ENCODE measurements at regions not wholly inside any gene's neighbourhood (a gene's known extent, or its start where the extent isn't known, plus 50 kb on each side); places are given as distances from the start of the nearest gene placed in this dataset.

GRCh38 chr5:135238622-135239452 lies 160.2 kb downstream of the MACROH2A1 start:
- in situ Hi-C loops (cut with HindIII; ENCODE audit: low pct_unique_long_range_greater_than_20kb, low sequenced_read_pairs), result no loop called here
- no peak for DNase-seq (ENCODE audit: low read depth)

- in situ Hi-C loops (cut with HindIII; ENCODE audit: low pct_unique_long_range_greater_than_20kb, low sequenced_read_pairs), result no loop called here
- DNase-seq (ENCODE audit: low read depth), result no peak
Measured at GRCh38 chr5:135237748-135238103, 161.3 kb downstream of the MACROH2A1 start.

GRCh38 chr5:135236908-135237747 lies 161.9 kb downstream of the MACROH2A1 start:
- DNase-seq (ENCODE audit: low read depth), result no peak
- in situ Hi-C loops (cut with HindIII; ENCODE audit: low pct_unique_long_range_greater_than_20kb, low sequenced_read_pairs), result no loop called here

DNA sequence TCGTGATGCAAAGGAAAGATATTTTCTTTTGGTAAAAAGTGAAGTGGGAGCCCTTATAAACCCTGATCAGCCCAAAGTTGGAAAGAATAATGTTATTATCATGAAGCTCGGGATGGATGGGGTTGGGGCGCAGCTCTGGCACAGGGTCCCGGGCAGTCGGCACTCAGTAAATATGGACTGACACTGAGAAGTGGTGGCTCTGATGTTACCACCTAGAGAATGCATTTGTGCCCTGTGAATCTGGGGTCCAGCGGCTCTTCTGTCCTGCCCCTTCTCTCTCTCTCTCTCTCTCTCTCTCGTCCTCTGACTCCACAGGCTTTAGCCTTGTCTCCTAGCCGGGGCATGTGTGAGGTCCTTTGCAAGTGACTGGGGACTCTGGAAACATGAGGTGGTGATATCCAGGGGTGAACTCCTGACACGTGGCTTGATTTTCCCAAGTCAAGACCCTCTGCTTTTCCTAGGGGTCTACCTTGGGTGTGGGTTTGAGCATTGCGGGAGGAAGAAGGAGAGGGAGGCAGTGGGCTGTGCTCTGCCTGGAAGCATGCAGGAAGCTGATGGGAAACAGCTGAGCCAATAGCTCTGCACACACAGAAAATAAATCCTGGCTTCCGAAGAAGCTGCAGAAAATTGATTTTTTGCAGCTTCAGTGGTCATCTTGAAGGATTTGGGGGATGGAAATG lies 162.7 kb downstream of the MACROH2A1 start:
- in situ Hi-C loops (cut with HindIII; ENCODE audit: low pct_unique_long_range_greater_than_20kb, low sequenced_read_pairs), result no loop called here
- DNase-seq (ENCODE audit: low read depth), result no peak

DNA sequence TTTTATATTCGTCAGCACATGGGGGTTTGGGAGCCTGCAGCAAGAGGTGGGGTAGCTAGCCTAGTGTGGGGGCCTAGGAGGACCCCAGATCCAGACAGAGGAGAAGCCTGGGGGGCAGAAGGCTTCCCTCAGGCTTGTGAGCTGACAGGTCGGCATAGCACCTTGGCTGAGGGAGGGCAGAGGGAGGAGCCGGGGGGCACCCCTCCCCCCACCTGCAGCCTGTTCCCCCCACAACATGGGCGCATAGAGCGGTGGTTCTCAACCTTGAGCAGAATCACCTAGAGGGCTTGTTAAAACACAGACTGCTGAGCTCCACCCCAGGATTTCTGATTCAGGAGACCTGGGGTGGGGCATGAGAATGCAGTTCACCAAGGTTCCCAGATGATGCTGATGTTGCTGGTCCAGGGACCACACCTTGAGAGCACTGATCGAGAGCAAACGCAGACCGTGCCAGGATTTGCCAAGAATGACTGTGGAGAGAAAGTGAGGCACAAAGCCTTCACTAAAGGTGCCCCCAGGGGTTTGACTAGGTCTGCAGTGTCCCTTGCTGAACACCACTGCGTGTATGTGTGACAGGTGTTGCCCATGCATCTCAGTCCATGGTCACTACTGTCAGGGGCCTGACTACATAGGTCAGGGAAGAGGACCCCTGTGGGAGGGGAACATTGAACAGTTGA lies 163.3 kb downstream of the MACROH2A1 start:
- in situ Hi-C loops (cut with HindIII; ENCODE audit: low pct_unique_long_range_greater_than_20kb, low sequenced_read_pairs), result no loop called here
- DNase-seq (ENCODE audit: low read depth), result no peak

DNA sequence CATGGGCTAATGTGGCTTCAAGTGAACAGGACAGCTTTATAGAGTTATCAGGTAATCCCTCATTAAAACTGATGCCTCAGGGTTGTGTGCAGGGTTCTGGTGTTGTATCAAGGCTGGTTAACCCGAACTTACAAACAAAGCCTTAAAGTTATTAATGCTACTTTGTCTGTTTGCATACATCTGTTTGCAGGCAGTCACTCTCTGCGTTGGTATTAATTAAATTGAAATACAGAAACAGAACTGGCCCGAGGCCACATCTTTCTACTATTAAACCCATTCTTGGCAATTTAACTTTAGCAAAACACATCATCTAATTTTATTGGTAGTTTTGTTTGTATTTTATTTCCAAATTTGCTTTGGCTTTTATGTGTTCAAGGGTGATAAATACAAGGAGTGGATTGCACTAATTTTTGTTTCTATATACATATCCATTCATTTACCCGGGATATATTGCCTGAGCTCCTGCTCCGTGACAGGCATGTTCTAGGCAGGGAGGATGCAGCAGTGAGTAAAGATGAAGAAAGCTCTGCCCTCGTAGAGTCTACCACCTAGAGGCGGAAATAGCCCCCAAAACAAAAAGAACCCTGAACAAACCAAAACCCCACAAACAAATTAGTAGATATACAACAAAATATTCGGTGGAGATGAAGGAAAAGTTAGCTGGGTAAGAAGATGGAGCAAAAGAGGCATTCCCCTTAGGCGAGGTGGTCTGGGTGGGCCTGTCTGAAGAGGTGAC lies 164.2 kb downstream of the MACROH2A1 start:
- no peak for DNase-seq (ENCODE audit: low read depth)

DNA sequence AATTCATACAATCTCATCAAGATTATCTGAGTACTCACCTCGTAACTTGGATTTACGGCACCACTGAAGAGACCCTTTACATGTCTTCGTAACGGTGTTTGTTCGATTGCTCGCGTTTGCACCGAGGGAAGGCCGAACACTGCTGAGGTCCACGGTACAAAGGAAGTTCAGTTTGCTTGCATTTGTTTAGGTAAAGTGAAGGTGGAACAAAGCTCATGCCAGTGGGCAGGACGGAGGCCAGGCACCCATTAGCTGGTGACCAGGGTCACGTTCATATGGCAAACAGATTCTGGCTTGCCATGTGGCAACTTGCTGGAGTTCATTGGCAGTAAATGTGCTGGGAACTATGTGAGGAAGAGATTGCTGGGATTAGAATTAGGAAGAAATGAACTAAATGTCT lies 164.8 kb downstream of the MACROH2A1 start:
- DNase-seq (ENCODE audit: low read depth), result no peak
- in situ Hi-C loops (cut with HindIII; ENCODE audit: low pct_unique_long_range_greater_than_20kb, low sequenced_read_pairs), result no loop called here

More for the DNA sequence above, 164.2 kb downstream of the MACROH2A1 start:
- in situ Hi-C loops (cut with HindIII; ENCODE audit: low pct_unique_long_range_greater_than_20kb, low sequenced_read_pairs), result no loop called here

DNA sequence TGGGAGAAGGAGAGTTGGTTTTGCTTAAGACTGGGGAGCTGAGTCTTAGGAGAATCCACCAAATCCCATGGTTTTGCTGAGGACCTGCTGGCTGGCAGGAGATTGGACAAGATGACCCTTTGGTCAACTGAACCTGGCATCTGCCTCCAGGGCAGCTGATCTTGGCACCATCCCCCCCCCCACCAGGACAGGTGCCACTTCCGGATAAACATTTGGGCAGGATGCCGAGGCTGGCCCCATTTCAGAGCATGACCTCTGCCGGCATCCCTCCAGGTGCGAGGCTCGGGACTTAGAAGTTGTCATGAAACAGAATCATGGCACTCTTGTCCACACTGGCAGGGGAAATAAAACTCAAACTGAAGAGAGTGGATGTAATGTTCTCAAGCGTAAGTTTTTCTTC lies 165.6 kb downstream of the MACROH2A1 start:
- in situ Hi-C loops (cut with HindIII; ENCODE audit: low pct_unique_long_range_greater_than_20kb, low sequenced_read_pairs), result no loop called here
- DNase-seq (ENCODE audit: low read depth), result no peak

DNA sequence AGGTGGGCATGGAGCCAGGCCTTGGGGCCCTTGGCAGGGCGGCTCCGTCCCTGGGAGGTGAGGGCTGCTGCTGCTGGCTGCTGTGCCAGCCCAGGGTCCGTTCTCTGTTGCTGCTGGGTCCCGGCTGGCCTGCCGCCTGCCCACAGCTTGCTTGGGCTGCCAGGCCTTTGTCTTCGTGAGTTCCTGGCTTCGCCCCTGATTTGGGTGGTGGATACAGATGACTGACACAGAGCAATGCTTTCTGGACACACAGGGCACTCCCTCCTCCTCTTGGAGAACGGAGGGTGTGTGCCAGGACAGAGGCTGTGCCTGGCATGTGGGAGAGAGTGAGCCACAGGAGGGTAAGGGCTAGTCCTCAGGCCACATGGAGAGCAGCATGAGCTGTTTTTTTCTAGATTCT lies 166.1 kb downstream of the MACROH2A1 start:
- in situ Hi-C loops (cut with HindIII; ENCODE audit: low pct_unique_long_range_greater_than_20kb, low sequenced_read_pairs), result no loop called here
- no peak for DNase-seq (ENCODE audit: low read depth)

- in situ Hi-C loops (cut with HindIII; ENCODE audit: low pct_unique_long_range_greater_than_20kb, low sequenced_read_pairs), result no loop called here
- no peak for DNase-seq (ENCODE audit: low read depth)
Measured at GRCh38 chr5:135231289-135231688, 167.7 kb downstream of the MACROH2A1 start.

DNA sequence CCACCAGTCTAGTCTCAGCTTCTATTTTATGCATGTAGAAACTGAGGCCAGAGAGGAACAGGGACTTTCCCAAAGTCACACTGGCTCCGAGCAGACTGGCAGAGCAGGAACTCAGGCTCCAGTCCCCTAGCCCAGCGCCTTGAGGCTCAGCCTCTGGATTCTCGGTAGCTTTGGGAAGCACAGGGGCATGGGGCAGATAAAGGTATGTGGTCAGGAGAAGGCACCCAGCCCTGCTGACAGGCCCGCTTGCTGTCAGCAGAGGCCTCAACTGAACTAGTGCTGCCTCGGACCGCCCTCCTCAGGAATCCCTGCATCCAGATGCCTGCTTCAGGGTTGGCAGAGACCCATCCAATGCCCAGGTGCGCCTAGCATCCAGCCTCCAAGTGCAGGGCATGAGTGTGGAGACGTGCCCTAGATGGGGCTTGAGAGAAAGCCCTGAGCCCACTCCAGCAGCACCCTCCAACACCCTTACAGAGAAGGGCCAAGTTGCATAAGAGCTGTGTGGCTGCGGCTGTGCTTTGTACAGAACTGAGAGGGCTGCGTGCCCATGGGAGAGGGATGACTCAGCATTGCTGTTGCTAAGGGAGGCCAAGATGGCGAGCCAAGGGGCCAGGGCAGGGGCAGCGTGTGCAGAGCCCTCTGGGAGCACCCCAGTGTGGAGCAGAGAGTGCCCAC lies 168.6 kb downstream of the MACROH2A1 start:
- in situ Hi-C loops (cut with HindIII; ENCODE audit: low pct_unique_long_range_greater_than_20kb, low sequenced_read_pairs), result no loop called here
- DNase-seq (ENCODE audit: low read depth), result no peak

DNA sequence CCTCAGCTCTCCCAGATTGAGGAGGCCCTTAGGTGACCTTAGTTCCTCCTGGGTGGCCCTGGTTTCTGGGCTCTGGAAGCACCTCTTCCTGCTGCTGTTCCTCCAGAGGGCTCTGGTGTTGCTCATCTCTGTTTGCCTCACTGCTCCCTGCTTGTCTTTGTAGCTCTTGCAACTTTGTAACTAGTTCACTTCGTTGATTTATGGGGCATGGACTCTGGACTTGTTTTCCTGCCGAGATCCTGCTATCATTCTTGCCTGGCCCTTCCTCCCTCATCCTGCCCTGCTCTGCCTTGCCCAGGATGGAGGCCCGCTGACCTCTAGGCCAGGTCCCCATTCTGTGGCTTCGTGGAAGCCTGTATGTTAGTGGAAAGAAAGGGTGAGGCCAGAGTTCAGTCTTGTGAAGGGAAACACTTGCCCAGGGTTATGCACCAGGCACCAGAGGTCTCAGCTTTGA lies 169.3 kb downstream of the MACROH2A1 start:
- no peak for DNase-seq (ENCODE audit: low read depth)
- in situ Hi-C loops (cut with HindIII; ENCODE audit: low pct_unique_long_range_greater_than_20kb, low sequenced_read_pairs), result no loop called here

DNA sequence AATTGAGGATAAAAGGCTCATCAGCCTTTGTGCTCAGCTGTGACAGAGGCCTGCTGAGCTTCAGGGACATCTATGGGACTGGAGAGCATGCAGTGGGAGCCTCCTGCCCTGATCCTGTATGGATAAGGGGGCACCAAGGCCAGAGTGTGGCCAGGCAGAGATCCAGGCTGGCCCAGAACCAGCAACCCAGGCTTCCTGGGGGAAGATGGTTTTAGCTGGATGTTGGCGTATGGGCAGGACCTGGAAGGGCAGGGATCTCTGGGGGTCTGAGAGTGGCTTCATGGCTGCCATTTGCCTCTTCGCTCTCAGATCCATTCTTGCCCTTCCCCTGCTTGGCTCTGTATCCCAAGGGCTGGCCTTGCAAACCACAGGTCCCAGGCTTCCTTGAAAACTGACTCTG lies 169.9 kb downstream of the MACROH2A1 start:
- in situ Hi-C loops (cut with HindIII; ENCODE audit: low pct_unique_long_range_greater_than_20kb, low sequenced_read_pairs), result no loop called here
- DNase-seq (ENCODE audit: low read depth), result no peak

GRCh38 chr5:135228222-135228621 lies 170.8 kb downstream of the MACROH2A1 start:
- DNase-seq (ENCODE audit: low read depth), result no peak
- in situ Hi-C loops (cut with HindIII; ENCODE audit: low pct_unique_long_range_greater_than_20kb, low sequenced_read_pairs), result no loop called here

DNA sequence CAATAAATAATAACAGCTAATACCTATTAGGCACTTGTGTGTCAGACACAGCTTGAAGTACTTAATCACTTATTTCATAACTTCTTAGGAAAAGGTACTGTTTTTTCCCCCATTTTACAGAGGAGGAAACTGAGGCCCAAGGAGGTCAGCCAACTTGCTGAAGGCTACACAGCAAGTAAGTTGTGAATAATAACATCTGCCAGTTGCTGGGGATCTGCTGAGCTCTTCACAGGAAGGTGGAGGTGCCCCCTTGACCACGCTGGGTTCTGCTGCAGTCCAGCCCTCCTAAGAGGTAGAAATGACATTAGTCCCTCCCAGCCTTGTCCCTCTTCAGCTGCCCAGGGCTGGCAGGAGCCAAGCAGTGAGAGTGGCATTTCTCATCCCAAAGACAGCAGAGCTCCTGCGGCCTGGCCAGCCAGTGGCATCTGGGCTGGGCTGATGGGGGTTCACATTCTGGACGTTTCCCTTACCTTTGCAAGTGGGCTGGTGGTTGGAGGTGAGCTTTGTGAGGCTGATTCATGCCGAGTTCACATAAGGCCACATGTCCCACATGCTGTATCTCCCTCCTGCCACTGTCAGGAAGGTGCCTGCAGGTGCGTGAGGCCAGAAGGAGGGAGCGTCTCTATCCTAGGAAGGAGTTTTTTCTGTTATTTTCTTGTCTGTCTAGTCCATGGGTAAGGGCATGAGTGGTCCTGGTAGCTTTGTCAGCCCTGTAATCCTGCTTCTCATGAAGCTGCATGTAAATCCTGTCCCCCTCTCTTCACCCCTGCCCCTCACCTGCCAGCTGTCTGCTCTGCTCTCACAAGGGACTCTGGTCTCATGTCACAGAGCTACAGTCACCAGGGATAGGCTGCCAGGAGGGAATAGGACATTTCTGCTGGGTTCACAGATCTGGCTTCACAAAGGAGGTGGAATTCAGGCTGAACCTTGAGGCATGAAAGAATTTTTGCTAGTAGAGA lies 171.7 kb downstream of the MACROH2A1 start:
- in situ Hi-C loops (cut with HindIII; ENCODE audit: low pct_unique_long_range_greater_than_20kb, low sequenced_read_pairs), result no loop called here
- DNase-seq (ENCODE audit: low read depth), result no peak

DNA sequence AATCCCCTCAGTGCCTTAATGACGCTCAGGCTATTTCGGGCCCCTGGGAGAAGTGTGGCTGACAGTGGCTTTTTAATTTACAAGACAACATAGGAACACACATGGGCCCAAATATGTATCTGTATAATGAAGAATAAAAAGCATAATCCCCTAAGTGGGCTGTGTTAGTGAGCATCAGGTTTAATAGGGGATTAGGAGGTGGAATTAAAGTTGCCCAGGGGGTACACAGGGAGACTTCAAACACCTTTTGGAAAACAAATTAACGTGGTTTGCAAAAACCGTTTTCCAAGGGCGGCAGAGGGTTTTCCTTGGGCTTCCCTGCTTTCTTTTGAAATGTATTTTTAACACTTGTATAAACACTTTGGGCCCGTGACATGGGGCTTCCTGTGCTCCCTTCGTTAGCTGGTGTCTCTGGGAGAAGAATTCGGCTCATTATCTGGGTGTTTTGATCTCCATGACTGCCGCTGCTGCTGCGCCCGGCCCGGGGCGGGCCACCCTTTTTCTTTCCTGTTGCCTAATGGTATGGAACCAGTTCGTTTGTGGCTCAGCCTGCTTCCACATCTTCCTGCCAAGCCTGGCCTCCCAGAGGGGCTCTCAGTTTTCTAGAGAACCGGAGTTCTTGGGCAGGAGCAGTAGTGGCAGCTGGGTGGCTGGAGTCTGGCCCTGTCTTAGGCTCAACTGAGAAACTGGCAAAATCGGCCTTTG lies 173.0 kb downstream of the MACROH2A1 start:
- in situ Hi-C loops (cut with HindIII; ENCODE audit: low pct_unique_long_range_greater_than_20kb, low sequenced_read_pairs), result no loop called here
- no peak for DNase-seq (ENCODE audit: low read depth)
